GM21528 (cell line): ENCODE measurements at regions not wholly inside any gene's neighbourhood (a gene's known extent, or its start where the extent isn't known, plus 50 kb on each side); places are given as distances from the start of the nearest gene placed in this dataset.

Source experiments
- ATAC-seq: cut with Tn5 transposase; IDR thresholded peaks from one replicate; pipeline ENCODE4 v1.9.1; 2021; ENCODE audit warnings: mild to moderate bottlenecking, moderate library complexity; ENCODE audit not compliant: unreplicated experiment, low FRiP score

DNA sequence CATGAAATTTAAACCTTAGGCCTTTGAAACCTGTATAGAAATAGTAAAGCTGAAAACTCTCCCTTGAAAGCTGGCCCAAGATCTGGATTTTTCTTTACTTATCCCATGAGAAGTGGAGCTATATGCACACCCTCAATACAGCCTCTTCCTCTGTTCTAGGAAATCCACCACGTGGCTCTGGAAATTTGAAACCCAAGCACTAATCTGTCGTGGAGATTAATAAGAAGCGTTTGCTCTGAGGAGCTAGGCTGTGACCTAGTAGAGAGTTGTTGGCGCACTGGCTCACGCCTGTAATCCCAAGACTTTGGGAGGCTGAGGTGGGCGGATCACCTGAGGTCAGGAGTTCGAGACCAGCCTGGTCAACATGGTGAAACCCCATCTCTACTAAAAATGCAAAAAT is 291.3 kb upstream of the PLXNA2 start:
- ATAC-seq = no peak

DNA sequence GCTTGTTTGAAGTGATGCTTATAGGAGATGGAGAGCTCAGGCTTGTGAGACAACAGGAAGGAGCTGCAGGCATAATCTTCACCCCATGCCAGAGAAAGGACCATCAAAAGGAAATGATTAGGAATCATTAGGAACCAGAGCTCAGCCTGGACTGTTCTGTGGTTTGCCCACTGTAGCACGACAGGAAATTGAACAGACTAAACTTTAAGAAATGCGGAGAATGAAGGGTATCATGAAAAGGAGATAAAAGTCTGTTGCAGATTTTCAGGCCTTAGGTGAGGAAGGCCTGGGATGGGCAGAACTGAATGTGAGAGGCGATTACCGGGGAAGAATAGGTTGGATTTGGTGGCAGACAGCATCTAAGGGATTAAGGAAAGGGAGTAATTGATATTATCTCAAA is 292.0 kb upstream of the PLXNA2 start:
- ATAC-seq = no peak

DNA sequence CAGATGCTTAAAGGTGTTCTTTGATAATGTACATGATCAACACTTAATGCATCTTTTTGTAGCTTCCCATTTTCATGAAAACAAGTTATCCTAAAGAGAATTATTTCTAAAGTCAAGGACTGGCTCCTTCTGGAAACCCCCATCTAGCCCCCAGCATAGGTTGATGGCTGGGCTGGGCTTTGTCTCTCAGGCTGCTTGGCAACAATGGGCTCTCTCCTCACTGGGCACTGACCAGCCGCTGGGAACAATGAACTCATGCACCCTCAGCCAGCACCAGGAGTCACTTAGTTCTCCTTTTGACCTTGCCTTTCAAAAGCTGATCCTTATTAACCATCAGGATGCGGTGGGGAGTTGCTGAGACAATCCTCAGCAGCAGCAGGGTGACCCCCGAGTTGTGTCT is 293.0 kb upstream of the PLXNA2 start:
- ATAC-seq = no peak

DNA sequence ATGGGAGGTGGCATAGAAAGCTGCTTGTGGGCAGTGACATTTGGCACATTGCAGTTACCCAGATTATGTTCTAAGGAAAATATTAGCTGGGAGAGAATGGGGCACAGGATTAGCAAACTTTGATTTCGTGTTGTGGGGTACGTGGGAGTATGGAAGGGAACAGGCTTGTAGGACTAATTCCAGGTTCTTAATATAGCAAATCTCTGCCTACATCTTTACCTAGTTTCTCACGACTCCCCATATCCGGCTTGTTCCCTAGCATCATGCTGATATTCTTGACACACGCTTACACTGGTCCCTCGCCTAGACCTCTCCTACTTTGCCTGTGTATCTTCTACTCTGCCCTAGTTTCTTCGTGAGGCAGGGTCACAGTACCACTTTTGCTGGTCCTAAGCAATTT is 293.9 kb upstream of the PLXNA2 start:
- no peak for ATAC-seq

DNA sequence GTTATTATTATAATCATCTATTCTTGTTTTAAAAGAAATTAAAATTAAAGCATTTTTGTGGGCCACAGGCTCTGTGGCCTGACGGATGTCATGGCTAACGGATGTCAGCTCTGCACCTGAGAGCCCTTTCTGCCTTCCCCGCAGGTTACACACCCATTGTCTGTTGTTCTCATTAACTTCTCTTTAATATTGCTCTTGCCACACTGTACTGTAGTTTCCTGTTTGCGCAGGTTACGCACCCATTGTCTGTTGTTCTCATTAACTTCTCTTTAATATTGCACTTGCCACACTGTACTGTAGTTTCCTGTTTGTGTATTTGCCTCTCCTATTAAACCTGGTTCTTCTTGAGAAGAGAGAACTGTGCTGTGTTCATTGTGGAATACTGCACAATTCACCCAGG is 294.4 kb upstream of the PLXNA2 start:
- no peak for ATAC-seq

DNA sequence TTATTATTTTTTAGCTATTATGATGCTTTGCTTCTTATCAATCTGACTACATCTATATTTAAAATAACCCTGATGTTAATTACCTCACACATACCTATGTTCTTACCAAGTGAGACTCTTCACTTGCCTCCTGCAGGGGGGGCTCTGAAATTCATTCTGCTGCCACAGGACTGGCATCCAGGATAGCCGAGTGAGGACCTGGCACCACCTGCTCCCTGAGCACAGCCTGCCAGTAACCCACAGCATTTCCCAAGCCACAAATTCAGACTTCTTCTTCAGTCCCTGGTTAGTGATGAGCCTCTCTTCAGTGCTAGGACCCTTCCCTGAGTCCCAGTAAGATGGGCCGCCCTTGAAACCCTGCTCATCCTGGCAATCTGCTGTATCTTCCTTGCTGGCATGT is 296.5 kb upstream of the PLXNA2 start:
- ATAC-seq = no peak

DNA sequence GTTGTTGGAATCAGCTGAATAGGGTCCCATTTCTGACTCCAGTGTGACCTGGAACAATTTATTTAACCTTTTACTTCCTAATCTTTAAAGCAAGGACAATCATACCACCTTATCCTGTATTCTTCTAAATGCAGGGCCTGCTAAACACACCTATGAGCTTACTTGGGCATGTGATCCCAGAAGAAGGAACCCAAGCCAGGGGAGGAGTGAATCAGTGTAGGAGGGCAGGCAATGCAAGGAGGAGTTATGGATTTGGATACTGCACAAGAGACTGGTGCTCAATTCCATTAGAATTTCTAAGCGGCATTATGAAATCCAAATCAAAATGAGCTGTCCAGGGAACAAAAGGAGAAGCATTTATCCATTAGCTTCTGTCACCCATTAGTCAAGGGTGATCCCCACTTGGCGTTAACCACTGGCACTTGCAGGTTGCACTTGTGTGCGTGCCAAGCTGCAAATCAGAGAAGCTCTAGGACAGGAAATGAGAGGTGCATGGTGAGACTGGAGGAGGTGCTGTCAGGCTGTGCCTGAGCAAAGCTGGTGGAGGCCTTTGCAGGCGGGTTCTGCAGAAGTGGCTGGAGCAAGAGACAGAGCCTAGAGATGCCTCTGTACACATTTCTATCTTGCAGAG is 297.2 kb upstream of the PLXNA2 start:
- no peak for ATAC-seq

DNA sequence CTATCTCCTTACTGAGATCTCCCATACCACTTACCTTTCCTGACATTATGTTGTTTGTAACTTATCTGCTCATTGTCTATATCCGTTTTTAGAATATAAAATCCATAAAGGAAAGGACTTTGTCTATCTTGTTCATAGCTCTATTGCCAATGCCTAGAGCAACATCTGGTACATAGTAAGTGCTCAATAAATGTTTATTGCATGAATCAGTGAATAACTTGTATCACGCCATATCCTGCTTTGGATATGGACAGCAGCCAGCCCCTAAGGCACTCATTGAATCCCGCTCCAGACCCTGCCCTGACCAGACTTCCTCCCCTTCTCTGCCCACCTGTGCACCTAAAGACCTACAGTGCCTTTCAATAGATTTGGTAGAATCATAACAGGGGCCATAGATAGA is 298.1 kb upstream of the PLXNA2 start:
- no peak for ATAC-seq

DNA sequence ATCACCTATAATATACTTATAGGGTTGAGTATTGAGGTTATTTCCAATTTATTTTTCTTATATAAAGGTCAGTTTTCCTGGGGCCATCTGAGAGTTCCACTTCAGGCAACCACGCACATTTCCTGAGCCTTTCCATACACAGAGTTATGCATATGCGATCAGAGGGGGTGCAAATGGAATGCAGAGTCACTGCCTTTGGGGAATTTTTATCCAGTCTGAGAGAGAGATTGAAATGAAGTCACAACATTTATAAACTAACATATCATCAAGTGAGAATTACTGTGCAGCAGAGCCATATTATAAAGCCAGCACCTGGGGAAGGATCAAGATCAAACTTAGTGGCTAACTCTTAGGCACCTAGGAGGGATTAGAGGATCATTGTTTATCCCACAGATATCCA is 299.9 kb upstream of the PLXNA2 start:
- ATAC-seq = no peak

DNA sequence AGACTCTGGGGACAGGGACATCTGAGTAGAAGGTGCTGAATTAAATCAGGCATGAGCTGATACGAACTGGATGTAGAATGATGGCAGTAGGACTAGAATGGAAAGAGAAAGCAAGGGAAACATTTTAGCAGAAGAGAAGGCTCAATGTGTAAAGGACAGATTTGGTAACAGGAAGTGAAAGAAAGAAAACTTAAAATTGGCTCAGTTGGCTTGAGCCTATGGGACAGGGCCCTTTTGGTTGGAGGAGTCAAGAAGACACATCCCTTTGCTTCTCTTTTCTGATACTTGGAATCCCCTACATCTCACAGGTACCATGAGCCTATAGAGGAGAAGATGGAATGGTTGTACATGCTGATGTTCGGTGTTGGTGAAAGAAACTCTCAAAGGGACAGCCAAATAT is 300.6 kb upstream of the PLXNA2 start:
- no peak for ATAC-seq

DNA sequence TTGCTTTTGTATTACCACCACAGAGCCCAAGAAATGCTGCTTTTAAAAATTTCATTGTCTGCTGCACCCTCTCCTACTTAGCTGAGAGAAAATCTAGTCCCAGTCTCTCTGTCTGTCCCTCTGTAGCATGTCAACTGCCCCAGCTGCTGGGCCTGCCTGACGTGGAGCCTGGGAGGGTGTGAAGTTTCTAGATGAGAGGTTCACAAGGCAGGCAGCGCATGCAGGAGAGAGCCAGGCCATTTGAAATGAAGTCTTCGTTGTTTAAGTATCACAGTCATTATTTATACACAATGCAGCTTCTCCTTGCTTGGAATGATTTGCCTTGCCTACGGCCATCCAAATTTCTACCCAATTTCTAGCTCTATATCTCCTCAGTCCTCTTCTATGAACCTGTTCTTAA is 306.8 kb upstream of the PLXNA2 start:
- no peak for ATAC-seq

DNA sequence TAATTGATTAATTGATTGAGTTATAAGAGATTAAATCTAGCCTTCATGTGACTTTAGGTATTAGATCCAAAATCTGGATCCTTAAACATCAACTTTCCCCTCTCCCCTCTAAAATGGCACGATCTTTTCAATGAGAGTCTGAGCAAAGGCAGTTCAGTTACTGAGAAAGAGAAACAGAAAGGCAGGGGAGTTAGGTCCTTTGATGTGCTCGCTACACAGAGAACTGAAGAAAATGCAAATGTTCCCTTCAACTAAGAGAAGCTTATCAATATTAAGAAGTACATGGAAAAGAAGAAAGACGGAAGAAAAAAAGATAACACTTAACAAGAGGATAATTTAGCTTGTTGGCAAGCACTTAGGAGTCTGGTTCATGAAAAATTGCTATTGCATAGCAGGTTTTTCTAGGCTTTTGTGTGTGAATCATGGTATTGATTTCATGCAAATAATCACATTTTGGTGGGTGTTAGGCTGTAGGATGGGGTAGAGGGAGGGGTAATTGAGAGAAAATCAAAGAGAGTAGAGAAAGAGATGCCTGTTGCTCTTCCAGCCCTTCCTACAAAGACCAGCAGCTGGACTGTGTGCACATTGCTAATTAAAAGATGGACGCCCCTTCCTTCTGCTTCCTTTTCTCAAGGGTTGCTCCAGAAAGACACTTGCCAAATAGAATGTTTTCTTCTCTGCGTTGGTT is 307.6 kb upstream of the PLXNA2 start:
- ATAC-seq = no peak

DNA sequence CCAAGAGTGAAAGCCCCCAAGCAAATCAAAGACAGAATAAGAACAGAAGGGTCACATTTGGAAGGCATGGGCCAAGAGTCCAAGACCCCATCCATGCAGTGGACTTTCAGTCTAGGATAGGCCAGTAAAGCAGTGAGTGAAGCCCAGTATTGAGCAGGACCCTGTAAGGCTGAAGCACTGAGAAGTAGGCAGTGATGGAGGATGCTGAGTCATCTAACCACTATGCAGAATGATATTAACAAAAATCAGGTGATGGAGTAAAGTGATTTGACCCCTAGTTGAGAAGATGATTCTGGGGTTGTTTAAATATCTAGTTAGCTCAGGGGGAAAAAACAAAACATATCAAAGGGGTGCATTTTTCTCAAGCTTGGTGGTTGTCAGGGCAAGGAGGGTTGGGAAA is 308.7 kb upstream of the PLXNA2 start:
- ATAC-seq = no peak

DNA sequence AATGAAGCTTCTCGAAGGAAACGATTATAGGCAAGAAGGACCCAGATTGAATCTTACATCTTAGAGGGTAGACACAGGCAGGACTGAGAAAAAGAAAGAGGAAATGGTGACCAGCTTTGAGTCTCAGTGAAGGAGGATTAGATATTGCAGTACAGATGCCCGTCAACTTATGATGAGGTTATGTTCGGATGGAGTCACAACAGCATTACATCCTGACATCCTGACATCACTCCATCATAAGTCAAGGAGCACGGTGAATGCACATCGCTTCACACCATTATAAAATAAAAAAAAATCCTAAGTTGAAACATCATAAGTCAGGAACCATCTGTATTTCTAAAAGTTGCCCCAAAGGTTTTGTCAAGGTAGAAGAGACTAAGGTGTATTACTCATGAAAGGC is 312.3 kb upstream of the PLXNA2 start:
- ATAC-seq = no peak

DNA sequence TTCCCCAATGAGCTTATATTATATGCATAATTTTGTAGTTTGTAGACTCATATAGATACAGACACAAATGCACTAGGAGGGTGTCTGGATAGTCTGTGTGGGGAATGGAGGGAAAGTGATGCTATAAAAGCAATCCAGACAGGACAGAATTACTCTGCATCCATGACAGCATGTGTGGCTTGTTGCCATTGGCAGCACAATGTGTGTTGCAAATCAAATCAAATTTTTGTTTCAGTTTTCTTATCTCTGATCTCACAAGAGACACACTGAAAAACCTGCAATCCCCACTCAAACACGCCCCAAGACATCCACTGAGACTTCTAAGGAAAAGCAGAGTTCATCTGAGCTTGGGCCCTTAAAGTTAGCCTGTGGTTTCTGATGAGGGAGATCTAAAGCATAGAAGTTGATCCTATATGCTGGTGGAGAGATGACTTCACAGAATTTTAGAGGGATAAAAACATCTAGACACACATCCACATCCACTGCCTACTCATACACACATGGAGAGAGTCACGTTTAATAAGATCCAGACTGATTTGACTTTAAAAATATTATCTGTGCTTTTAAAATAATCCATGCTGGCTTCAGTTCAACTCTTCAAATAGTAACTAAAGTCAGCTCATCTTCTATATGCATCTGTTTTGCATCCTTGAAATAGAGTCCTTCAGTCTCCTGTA is 313.0 kb upstream of the PLXNA2 start:
- ATAC-seq = no peak

DNA sequence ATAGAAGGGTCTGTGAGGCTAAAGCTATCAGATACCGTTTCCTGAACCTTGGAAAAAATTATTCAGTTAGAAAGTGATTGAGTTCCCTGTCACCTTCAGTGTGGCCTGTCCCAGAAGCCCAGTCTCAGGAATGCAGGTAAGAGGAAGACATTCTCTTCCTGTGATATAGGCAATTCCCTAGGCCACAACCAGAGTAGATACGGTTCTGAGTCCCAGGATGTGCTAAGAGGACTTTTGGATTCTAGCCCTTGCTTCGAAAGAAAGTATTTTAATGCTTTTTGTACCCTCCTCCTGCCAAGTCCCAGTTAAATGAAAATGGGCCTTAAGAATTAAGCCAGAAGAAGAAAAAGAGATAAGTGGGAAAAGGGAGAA is 313.5 kb upstream of the PLXNA2 start:
- no peak for ATAC-seq

DNA sequence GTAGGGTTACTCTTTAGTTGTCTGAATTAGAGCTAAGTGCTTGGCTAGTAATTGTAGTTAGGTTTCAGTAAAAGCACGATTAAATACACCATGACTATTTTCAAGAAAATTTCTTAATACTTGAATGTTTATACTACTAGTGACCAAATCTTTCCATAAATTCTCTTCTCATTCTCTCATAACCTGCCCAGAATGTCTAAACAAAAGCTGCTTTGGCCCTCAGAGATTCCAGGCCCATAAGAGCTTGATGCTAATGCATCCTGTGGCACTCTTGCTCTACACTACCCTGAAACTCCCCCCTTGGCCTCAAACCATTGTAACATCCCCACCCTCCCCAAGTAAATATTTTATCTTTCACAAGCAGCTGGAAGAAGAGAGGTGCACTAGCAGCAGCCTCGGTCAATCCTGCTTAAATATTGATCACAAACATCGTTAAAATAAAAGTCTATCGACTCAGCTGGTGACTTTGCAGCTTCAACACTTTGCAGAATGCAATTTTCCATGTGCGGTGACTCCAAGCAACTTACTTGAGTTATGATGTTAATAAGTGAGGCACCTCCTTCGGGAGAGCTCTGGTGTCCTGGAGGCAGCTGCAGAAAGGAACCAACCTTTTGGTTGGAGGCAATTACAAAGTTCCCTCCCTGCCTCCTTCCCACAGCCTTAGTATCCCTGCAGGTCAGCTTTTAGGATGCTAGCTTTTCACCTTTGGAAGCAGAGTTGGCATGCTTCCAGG is 315.6 kb upstream of the PLXNA2 start:
- ATAC-seq = no peak

DNA sequence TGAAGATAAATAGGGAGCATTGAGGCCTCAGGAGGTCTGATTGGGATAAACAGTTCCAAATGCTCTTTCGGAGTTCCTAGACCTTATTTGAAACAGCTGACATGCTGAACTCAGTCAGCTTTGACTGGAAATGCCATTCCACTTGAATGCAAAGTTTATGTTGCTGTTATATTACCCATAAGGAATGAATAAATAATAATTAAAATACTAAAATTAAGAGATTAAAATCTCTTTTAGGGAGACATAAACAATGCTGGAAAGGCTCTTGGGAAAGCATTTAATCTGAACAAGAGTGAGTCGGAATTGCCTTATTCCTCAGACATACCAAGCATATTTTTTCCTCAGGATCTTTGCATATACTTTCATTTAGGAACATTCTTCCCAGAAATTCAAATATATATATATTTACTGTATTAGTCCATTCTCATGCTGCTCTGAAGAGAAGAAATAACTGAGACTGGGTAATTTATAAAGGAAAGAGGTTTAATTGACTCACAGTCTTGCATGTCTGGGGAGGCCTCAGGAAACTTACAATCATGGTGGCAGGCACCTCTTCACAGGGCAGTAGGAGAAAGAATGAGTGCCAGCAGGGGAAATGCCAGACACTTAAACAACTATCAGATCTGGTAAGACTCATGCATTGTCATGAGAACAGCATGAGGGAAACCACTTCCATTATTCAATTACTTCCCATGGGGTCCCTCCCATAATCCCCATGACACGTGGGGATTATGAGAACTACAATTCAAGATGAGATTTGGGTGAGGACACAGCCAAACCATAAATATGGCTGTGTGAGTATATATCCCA is 318.2 kb upstream of the PLXNA2 start:
- ATAC-seq = no peak

DNA sequence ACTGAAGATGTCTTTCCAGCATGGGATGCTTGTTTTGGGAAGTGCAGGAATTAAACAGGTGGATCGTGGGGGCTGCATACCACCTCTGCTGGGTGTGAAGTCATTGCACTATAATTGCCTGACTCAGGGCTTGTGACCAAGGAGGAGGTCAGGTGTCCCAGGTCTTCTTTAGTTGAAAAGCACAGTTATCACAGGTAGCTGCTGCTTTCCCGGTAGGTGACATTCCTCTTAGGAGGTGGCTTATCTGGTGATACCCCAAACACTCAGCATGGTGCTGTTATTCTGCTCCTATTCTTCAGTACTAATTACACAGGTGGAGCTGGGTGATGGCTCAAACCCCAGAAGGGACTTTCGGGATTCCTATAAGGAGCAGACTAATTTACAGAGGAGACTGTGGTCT is 320.3 kb upstream of the PLXNA2 start:
- ATAC-seq = no peak

DNA sequence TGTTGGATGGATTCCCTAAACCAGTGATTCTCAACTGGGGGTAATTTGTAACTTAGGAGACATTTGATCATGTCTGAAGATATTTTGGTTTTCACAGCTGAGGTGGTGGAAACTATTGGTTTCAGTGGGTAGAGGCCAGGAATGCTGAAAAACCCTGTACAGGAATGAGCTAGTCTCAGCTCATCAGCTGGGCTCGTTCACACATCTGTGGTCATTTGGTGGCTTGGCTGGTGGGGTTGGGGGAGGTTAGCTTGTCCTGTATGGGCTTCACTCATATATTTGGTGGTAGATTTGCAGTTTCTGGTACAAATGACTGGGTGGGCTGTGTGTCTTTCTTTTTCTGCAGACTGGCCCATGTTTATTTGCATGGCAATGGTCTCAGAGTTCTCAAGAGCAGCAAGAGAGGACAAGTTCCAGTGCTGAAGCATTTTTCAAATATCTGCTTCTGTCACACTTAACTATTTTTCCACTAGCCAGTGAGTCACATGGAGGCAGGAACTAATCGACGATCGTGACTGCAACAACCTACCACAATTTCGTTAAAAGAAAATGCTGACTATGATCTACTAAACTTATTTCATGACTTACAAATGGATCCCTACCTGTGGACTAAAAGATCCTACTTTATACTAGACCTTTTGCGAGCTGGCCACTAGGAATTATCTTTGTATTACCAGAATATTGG is 321.7 kb upstream of the PLXNA2 start:
- no peak for ATAC-seq
